Skin of body (tissue), 1 donor: ENCODE measurements at regions not wholly inside any gene's neighbourhood (a gene's known extent, or its start where the extent isn't known, plus 50 kb on each side); places are given as distances from the start of the nearest gene placed in this dataset.

ENCODE experiments used
- DNase-seq: peaks from one replicate; lab custom pipeline; 2025; lab: John Stamatoyannopoulos, UW

- DNase-seq, result no peak
These were observed 324.5 kb upstream of the EEF2KMT start for GRCh38 chr16:5422047-5422446.

DNA sequence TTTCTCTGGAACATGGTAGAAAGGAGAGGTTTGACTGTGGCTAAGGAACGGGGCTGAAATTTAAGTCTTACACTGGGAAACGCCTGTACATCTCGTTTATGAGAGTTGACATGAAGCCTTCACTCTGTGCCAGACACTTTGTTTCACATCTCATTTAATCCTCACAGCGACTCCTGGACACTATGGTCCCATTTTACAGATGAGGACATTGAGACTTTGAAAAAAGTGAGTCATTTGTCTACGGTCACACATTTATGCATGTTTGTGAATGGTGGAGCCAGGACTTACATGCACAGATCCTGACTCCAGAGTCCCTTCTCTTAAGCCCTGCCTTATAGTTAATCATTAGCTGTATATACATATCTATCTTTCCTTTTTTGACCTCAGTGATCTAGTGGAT lies 318.4 kb upstream of the EEF2KMT start:
- no peak for DNase-seq

GRCh38 chr16:5415123-5415522 lies 317.5 kb upstream of the EEF2KMT start:
- no peak for DNase-seq

GRCh38 chr16:5412731-5413130 lies 315.1 kb upstream of the EEF2KMT start:
- DNase-seq, result no peak

- DNase-seq, result no peak
These were observed 300.6 kb upstream of the EEF2KMT start for GRCh38 chr16:5398203-5398602.

GRCh38 chr16:5396880-5397279 lies 299.3 kb upstream of the EEF2KMT start:
- no peak for DNase-seq

GRCh38 chr16:5393070-5393469 lies 295.5 kb upstream of the EEF2KMT start:
- no peak for DNase-seq

GRCh38 chr16:5386989-5387388 lies 289.4 kb upstream of the EEF2KMT start:
- DNase-seq, result no peak

- DNase-seq, result no peak
These were observed 288.2 kb upstream of the EEF2KMT start for GRCh38 chr16:5385811-5386210.

DNA sequence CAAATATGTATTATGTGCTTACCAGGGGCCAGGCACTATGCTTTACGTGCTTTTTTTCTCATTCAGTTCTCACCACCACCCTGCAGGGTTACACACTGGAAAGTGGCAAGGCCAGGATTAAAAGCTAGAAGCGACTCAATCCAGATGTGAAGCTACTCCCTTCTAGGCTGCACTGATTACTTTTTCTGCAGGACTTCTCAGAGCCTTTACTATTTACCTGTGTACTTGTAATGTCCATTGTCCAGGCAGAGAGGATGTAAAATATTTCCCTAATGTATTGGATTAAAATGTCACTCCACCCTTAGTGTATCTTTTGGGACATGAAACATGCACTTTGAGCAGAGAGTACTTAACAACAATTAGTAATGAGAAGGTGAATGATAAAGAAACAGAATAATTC lies 287.5 kb upstream of the EEF2KMT start:
- DNase-seq, result no peak

GRCh38 chr16:5383737-5384136 lies 286.1 kb upstream of the EEF2KMT start:
- no peak for DNase-seq

- no peak for DNase-seq
These were observed 284.9 kb upstream of the EEF2KMT start for GRCh38 chr16:5382484-5382883.

DNA sequence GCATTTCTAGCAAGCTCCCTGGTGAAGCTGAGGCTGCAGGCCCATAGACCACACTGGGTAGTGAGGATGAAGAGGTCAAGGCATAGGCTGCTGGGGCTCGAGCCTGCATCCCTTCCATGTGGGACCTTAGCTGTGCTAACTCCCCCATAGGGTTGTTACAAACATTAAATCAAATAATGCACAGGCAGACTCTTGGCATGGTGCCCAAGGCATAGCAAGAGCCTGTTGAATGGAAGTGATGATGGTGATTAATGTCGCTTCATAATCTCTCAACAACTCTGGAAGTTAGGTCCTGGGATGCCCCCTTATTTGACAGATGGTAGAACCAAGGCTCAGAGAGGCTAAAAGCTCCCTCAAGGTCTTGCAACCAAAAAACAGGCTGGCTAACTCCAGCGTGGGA lies 283.9 kb upstream of the EEF2KMT start:
- no peak for DNase-seq

DNA sequence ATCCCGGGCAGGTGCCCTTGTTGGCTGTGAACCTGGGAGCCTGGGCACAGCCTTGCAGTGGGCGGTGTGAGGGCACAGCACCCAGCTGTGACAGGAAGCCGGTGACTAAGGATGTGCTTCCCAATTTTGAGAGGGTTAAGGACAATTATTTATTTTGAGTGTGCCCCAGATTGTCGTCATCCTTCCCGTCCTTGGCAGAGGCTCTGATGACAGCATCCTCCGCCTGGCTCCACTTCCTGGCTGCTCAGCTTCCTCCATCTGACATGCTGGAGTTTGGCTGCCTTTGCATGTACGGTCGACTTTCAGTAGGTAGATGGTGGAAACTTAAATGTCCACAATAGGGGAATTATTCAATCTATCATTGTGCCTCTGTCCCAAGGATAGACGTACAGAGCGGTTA lies 282.4 kb upstream of the EEF2KMT start:
- no peak for DNase-seq

GRCh38 chr16:5378531-5378930 lies 280.9 kb upstream of the EEF2KMT start:
- no peak for DNase-seq

DNA sequence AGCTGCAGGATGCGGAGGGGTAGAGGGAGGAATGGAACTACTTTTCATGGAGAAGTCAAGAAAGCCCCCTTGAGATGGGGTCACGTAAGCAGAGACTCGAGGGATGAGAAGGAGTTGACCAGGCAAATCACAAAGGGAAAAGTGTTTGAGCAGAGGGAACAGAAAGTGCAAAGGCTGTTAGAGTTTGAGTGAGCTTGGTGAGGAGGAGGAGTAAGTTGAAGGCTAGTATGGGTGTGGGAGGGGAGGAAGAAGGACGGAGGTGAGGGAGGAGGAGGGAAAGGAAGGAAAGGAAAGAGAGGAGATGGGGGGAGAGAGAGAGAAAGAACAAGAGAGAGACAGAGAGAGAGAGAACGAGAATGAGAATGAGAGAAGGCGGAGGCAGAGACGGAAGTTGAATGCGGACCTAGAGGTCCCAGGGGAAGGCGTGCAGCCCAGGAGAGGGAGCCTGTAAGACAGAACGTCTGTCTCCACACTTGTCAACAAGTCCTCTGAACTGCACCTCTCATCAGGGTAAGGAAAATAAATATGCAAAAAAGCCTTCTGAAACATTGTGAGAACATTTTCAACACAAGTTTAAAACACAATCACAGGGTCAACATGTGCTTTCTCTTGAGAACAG lies 279.8 kb upstream of the EEF2KMT start:
- DNase-seq, result no peak

DNA sequence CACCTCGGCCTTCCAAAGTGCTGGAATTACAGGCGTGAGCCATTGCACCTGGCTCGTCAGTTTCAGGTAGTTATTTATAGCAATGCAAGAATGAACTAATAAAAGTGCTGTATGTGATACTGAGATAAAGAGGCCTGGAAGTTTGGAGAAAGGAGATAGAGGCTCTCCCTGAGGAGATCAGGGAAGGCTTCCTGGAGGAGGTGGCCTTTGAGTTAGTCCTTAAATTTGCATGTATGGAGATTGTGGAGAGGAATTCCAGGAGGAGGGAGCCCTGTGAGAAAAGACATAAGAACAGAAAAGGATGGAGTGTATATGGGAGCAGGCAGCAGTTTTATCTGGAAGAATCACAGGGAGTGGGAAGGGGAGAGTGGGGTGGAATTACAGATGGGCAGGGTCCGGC lies 276.6 kb upstream of the EEF2KMT start:
- no peak for DNase-seq

DNA sequence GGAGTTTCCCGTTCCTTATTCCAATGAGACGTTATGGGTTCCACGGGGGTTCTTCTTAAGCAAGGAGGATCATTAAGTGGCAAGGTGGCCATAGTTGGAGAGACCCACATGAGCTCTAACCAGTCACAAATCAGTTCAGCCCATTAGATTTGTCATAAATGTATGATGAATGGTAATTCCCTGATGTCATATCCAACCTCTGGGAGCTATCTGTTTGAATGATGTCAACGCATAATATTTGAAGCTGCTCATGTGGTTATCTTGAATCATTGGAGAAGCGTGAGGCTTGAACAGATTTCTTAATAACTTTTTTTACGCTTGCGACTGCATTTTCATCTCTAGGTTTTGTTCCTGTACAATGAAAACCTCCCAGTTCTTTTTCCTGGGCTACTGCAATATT lies 270.4 kb upstream of the EEF2KMT start:
- DNase-seq, result no peak

DNA sequence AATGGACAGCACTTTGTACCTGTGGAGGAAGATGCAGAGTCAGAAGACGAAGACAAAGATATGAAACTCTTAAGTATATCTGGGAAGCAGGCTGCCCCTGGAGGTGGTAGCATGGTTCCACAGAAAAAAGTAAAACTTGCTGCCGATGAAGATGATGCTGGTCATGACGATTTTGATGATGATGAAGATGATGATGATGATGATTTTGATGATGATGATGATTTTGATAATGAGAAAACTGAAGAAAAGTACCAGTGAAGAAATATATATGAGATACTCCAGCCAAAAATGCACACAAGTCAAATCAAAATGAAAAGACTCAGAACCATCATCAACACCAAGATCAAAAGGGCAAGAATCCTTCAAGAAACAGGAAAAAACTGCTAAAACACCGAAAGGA lies 268.5 kb upstream of the EEF2KMT start:
- no peak for DNase-seq

GRCh38 chr16:5364186-5364585 lies 266.6 kb upstream of the EEF2KMT start:
- DNase-seq, result no peak

GRCh38 chr16:5361322-5361721 lies 263.7 kb upstream of the EEF2KMT start:
- no peak for DNase-seq

GRCh38 chr16:5354645-5355044 lies 257.1 kb upstream of the EEF2KMT start:
- DNase-seq, result no peak

DNA sequence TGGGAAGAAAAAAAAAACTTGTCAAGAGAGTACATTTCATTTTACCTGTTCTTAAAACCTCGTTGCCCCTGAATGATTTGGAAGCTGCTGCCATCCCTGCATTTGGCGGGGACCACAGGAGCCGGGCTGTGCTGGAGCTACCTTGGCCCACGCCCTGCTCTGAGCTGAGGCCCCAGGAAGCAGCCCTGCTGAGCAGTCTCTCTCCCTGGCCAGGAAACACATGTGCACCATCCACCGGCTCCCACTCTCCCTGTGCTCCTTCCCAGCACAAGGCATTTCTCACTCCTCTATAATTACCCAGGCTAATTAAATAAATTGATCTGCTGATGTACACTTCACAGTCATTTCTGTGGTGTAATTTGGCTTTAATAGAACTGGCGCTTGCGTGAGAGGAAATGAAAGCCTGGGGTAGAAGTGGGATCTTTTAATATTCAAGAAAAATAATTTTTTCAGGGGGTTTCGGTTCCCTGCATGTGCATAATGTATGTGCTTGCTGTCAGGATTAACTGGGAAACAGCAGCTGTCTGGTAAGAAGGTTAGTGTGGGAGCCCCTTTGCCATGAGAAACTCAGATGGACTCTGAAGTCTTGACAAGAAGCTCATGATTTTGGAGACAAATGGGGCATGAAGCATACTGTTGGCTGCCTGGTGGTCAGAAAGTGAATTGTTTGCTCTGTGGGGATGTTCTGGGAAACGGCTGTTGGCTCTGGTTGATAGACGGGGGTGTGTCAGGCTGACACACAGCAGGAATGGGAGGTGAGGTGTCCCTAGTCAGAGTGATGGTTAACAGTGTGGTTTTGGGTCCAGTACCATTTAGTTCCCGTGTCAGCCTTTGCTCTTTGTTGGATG lies 252.3 kb upstream of the EEF2KMT start:
- no peak for DNase-seq
